ENCODE measurements at regions not wholly inside any gene's neighbourhood (a gene's known extent, or its start where the extent isn't known, plus 50 kb on each side); places are given as distances from the start of the nearest gene placed in this dataset.

DNA sequence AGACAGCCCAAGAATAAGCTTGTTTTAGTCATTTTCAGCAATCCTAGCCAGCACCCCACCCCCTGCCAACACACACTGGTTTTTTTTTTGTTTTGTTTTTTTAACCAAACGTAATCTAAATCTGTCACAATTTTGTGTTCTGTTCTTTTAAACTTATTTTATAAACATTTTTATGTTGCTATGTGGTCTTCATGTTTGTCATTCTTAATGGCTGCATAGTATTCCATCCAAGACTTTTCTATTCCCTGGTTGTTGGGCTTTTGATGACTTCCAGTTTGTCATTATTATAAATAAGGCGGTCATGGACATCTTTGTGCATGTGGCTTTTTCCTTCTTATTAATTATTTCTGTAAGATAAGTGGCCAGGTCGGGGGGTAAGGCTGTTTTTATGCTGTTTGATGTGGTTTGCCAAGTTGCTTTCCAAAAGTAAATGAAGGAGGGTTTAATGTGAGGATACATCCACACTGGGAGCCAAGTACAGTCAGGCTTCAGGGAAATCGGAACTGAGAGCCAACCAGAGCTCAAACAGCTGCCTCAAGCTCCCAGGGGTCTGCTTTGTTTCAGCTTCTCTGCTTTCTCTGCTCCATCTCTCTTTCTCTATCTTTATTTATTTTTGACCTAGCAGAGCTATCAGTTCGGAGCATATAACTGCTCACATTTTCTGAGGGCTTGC lies 125.8 kb downstream of the VEGFA start:
- no peak for TF ChIP-seq EZH2 (IDR thresholded peaks at IDR 0.05; ENCODE audit: low read length, unreplicated experiment)
- TF ChIP-seq, protein P1, sequence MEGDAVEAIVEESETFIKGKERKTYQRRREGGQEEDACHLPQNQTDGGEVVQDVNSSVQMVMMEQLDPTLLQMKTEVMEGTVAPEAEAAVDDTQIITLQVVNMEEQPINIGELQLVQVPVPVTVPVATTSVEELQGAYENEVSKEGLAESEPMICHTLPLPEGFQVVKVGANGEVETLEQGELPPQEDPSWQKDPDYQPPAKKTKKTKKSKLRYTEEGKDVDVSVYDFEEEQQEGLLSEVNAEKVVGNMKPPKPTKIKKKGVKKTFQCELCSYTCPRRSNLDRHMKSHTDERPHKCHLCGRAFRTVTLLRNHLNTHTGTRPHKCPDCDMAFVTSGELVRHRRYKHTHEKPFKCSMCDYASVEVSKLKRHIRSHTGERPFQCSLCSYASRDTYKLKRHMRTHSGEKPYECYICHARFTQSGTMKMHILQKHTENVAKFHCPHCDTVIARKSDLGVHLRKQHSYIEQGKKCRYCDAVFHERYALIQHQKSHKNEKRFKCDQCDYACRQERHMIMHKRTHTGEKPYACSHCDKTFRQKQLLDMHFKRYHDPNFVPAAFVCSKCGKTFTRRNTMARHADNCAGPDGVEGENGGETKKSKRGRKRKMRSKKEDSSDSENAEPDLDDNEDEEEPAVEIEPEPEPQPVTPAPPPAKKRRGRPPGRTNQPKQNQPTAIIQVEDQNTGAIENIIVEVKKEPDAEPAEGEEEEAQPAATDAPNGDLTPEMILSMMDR (conservative IDR thresholded peaks at IDR 0.05; ENCODE audit: low read depth, low read length), result no peak
